Endothelial cell (in vitro differentiated cells): ENCODE measurements at regions not wholly inside any gene's neighbourhood (a gene's known extent, or its start where the extent isn't known, plus 50 kb on each side); places are given as distances from the start of the nearest gene placed in this dataset.

Experiments used
- DNase-seq: peaks from one replicate; pipeline ENCODE4 v3.0.0; 2021; ENCODE audit warnings: low spot score
- H3K27ac Mint-ChIP-seq: one replicate; pipeline ENCODE4 v1.8.0; 2021; ENCODE audit warnings: mixed read lengths, inconsistent platforms; ENCODE audit not compliant: unreplicated experiment
- H3K27me3 Mint-ChIP-seq: one replicate; pipeline ENCODE4 v1.8.0; 2021; ENCODE audit warnings: mild to moderate bottlenecking, moderate library complexity, mixed read lengths, inconsistent platforms; ENCODE audit not compliant: unreplicated experiment
- H3K36me3 Mint-ChIP-seq: one replicate; pipeline ENCODE4 v1.8.0; 2021; ENCODE audit warnings: mild to moderate bottlenecking, low read depth, mixed read lengths, inconsistent platforms; ENCODE audit not compliant: unreplicated experiment
- H3K4me1 Mint-ChIP-seq: one replicate; pipeline ENCODE4 v1.8.0; 2021; ENCODE audit warnings: mild to moderate bottlenecking, mixed read lengths, inconsistent platforms; ENCODE audit not compliant: unreplicated experiment
- H3K4me3 Mint-ChIP-seq: one replicate; pipeline ENCODE4 v1.8.0; 2021; ENCODE audit warnings: mild to moderate bottlenecking, mixed read lengths, inconsistent platforms; ENCODE audit not compliant: unreplicated experiment
- H3K9me3 Mint-ChIP-seq: one replicate; pipeline ENCODE4 v1.8.0; 2021; ENCODE audit warnings: mixed read lengths, inconsistent platforms; ENCODE audit not compliant: unreplicated experiment
- TF ChIP-seq, protein P1 (sequence below): fragments of 200-600 bp; sonication (generic); IDR thresholded peaks from one replicate; pipeline ENCODE4 v1.5.0; 2021; ENCODE audit warnings: antibody characterized with exemption; ENCODE audit not compliant: unreplicated experiment

DNA sequence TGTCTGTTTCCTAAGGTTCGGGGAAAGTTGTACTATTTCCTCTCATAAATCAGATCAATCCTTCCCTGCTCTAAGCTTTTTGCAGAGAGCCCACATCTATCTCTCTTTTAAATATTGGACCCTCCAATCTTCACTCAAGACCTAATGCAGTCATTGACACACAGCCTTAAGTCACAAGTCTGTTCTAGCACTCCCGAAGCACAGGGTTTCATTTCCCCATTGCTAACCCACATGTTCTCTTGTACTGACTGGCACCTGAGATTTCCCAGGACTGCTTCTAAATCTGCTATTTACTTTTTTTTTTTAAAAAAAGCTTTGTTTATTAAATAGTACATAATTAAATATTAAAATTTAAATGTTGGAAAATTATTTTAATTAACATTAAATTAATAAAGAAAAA, 674.7 kb downstream of the TBC1D22A start:
- TF ChIP-seq, protein P1, sequence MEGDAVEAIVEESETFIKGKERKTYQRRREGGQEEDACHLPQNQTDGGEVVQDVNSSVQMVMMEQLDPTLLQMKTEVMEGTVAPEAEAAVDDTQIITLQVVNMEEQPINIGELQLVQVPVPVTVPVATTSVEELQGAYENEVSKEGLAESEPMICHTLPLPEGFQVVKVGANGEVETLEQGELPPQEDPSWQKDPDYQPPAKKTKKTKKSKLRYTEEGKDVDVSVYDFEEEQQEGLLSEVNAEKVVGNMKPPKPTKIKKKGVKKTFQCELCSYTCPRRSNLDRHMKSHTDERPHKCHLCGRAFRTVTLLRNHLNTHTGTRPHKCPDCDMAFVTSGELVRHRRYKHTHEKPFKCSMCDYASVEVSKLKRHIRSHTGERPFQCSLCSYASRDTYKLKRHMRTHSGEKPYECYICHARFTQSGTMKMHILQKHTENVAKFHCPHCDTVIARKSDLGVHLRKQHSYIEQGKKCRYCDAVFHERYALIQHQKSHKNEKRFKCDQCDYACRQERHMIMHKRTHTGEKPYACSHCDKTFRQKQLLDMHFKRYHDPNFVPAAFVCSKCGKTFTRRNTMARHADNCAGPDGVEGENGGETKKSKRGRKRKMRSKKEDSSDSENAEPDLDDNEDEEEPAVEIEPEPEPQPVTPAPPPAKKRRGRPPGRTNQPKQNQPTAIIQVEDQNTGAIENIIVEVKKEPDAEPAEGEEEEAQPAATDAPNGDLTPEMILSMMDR = no peak
- Mint-ChIP-seq H3K4me1 (no peaks in the 10 kb centered on the region), H3K9me3 (peaks cover 52% of the 10 kb centered on the region), H3K36me3 (peaks cover 7% of the 10 kb centered on the region), H3K27me3 (peaks cover 6% of the 10 kb centered on the region), H3K4me3 (no peak overlapping the region), H3K27ac (no peak overlapping the region)
- no peak for DNase-seq

DNA sequence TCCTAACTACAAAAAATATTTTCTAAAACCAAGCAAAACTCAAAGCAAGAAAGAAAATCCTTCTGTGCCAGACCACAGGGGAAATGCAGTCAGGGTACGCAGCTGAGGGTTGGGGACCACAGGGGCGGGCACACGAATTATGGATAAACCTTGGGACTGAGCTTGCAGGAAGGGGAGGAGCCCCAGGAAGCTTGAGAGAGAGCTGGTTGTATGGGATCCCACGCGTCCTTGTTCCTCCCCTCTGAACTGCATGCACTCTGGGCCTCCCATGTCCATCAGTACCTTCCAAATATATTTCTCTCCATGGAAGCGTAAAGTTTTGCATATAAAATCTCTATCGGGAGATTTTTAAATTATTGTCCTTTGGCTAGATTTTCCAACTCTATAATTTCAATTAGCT, 673.4 kb downstream of the TBC1D22A start:
- Mint-ChIP-seq H3K9me3 (peaks cover 52% of the 10 kb centered on the region), H3K27ac (no peak overlapping the region), H3K36me3 (peaks cover 7% of the 10 kb centered on the region), H3K27me3 (peaks cover 2% of the 10 kb centered on the region), H3K4me3 (no peak overlapping the region), H3K4me1 (no peaks in the 10 kb centered on the region)
- TF ChIP-seq, protein P1 = no peak
- no peak for DNase-seq

DNA sequence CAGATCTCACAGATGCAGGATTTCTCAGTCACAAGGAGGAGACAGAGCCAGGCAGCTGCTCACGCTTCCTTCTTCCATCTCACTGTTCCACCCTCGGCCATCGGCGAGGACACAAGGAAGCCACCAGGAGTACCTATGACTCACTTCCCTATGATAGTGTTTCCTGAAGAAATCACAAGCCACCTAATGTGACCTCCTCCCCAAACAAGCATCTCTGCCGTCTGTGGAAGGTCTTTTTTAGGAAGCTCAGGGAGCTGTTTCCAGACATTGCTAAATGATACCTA, 672.7 kb downstream of the TBC1D22A start:
- peaks cover 48% of the 10 kb centered on the region for H3K9me3 Mint-ChIP-seq
- DNase-seq = no peak
- H3K27ac Mint-ChIP-seq = no peak overlapping the region
- TF ChIP-seq, protein P1 = no peak
- H3K4me1 Mint-ChIP-seq = no peaks in the 10 kb centered on the region
- H3K36me3 Mint-ChIP-seq = peaks cover 2% of the 10 kb centered on the region
- peaks cover 2% of the 10 kb centered on the region for H3K27me3 Mint-ChIP-seq
- no peak overlapping the region for H3K4me3 Mint-ChIP-seq

DNA sequence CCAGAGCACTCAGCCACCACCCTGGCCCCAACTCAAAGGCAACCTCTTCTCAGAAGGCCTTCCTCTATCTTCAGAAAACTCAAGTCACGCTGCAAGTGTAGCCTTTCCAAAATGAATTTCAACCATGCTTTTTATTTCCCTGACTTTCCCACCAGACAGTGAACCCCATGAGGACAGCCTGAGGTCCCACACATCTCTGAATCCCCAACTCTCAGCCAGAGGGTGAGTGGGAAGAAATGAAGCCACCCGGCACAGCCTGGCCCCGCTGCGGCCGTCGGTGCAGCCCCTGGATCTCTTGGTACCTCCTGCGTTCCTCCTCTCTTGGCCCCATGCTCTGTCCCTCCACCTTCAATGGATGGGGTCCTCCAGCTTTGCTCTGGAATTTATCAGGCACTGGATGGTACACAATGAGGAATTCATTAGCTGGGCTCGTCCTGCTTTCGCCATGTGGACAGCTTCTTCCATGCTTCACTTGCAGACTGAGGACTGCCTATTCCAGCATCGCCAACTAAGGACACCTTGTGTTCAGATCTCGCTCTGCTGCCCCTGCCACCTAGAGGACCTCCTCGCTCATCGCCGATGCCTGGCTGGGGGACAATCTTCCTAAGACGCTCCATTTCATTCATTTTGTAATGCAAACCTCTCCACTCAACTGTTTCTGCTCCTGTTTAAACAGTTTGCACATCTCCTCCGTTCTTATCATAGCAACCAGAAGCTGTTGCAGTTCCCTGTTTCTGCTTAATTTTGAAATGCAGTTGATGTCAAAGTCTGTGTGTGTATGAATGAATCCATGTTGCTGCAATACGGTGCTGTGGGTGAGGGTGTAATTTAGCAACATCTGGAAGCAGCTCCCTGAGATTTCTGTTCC, 672.1 kb downstream of the TBC1D22A start:
- no peak overlapping the region for H3K27ac Mint-ChIP-seq
- peaks cover 42% of the 10 kb centered on the region for H3K9me3 Mint-ChIP-seq
- H3K27me3 Mint-ChIP-seq = peaks cover 2% of the 10 kb centered on the region
- H3K4me1 Mint-ChIP-seq = no peaks in the 10 kb centered on the region
- DNase-seq = no peak
- no peaks in the 10 kb centered on the region for H3K36me3 Mint-ChIP-seq
- H3K4me3 Mint-ChIP-seq = no peak overlapping the region
- TF ChIP-seq, protein P1 = no peak

DNA sequence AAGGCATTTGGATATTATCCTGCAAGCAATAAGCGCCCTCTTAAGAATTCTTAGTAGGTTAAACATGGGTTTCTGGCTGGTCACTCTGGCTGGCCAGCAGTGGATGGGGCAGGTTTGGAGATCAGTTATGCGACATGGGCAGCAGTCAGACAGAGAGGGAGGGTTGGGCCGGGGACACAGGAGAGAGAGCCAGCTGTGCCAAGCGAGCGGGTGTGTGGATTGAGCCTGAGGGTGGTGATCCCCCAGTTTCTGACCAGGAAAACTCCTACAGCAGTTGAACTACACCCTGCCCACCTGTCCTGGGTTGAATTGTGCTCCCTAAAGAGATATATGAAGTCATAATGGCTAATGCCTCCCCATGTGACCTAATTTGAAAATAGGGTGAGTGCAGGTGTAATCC, 671.2 kb downstream of the TBC1D22A start:
- H3K9me3 Mint-ChIP-seq = peaks cover 36% of the 10 kb centered on the region
- TF ChIP-seq, protein P1 = no peak
- H3K4me1 Mint-ChIP-seq = no peaks in the 10 kb centered on the region
- H3K27me3 Mint-ChIP-seq = peaks cover 2% of the 10 kb centered on the region
- no peak overlapping the region for H3K27ac Mint-ChIP-seq
- H3K36me3 Mint-ChIP-seq = no peaks in the 10 kb centered on the region
- DNase-seq = no peak
- H3K4me3 Mint-ChIP-seq = no peak overlapping the region
